Uterus (tissue), 3 donors: ENCODE measurements at regions not wholly inside any gene's neighbourhood (a gene's known extent, or its start where the extent isn't known, plus 50 kb on each side); places are given as distances from the start of the nearest gene placed in this dataset.

Experiments used
- DNase-seq, 2 donors: peaks; one replicate each; pipeline ENCODE4 v3.0.0-alpha.2; 2019 to 2020
- H3K27ac ChIP-seq, 2 donors: fragments of 200-600 bp; sonication (generic); 1 replicate in 1 of 2; 2 replicates in 1 of 2; pipeline ENCODE4 v1.5.1; 2016 to 2018
- H3K27me3 ChIP-seq, 2 donors: fragments of 200-600 bp; sonication (generic); one replicate each; pipeline ENCODE4 v1.5.1; 2018 to 2019; ENCODE audit warnings: control low read depth in 1 of 2
- H3K36me3 ChIP-seq, 2 donors: fragments of 200-600 bp; sonication (generic); one replicate each; pipeline ENCODE4 v1.5.1; 2019; ENCODE audit warnings: control low read depth in 1 of 2
- H3K4me1 ChIP-seq, 2 donors: fragments of 200-600 bp; sonication (generic); one replicate each; pipeline ENCODE4 v1.5.1; 2018 to 2019; ENCODE audit warnings: control low read depth in 1 of 2
- H3K4me3 ChIP-seq, 2 donors: fragments of 200-600 bp; sonication (generic); 1 replicate in 1 of 2; 2 replicates in 1 of 2; pipeline ENCODE4 v1.5.1; 2018 to 2019; ENCODE audit warnings: mild to moderate bottlenecking in 1 of 2
- H3K9me3 ChIP-seq, 2 donors: fragments of 200-600 bp; sonication (generic); one replicate each; pipeline ENCODE4 v1.5.1; 2019; ENCODE audit warnings: control low read depth in 1 of 2
- CTCF ChIP-seq, 4 experiments: fragments of 200-600 bp in 2 of 4; fragments of 450-650 bp in 2 of 4; sonication (generic) in 2 of 4; IDR thresholded peaks; one replicate each; pipeline ENCODE4 v1.5.1; 2016 to 2019; ENCODE audit warnings: antibody characterized with exemption in 4 of 4, mild to moderate bottlenecking in 2 of 4, moderate library complexity in 1 of 4
- POLR2A ChIP-seq, 2 donors: fragments of 450-650 bp; IDR thresholded peaks; one replicate each; pipeline ENCODE4 v1.6.1; 2016; ENCODE audit warnings: antibody characterized with exemption in 2 of 2, mild to moderate bottlenecking in 1 of 2, moderate library complexity in 1 of 2
- intact Hi-C: fragments of 100-400 bp; cut with DNase I; formaldehyde crosslinking; loops from one replicate; pipeline ENCODE4 v1.15.1; 2023; ENCODE audit warnings: low total_unique reads
- donor health status: DM: yes; HTN: yes; CAD: no.

- Histone ChIP-seq H3K9me3 (no peaks in the 10 kb centered on the region), H3K36me3 (no peaks in the 10 kb centered on the region), H3K4me1 (no peaks in the 10 kb centered on the region), H3K4me3 (no peak overlapping the region), H3K27me3 (no peaks in the 10 kb centered on the region), H3K27ac (no peak overlapping the region)
- intact Hi-C loops, result no loop called here
- TF ChIP-seq POLR2A (IDR thresholded peaks at IDR 0.05) (no peak), CTCF (IDR thresholded peaks at IDR 0.05) (no peak)
- no peak for DNase-seq
These were observed 1964.0 kb downstream of the PCDH7 start for GRCh38 chr4:32684160-32684559.

GRCh38 chr4:32686123-32686522 is 1966.0 kb downstream of the PCDH7 start:
- TF ChIP-seq CTCF (IDR thresholded peaks at IDR 0.05), result no peak
- no peak for TF ChIP-seq POLR2A (IDR thresholded peaks at IDR 0.05)
- H3K36me3 ChIP-seq, result no peaks in the 10 kb centered on the region

GRCh38 chr4:32689518-32689917 is 1969.3 kb downstream of the PCDH7 start:
- no peak for DNase-seq
- intact Hi-C loops, result no loop called here
- Histone ChIP-seq H3K27ac (no peak overlapping the region), H3K4me1 (no peaks in the 10 kb centered on the region), H3K4me3 (no peak overlapping the region), H3K9me3 (no peaks in the 10 kb centered on the region), H3K27me3 (no peaks in the 10 kb centered on the region), H3K36me3 (no peaks in the 10 kb centered on the region)
- TF ChIP-seq POLR2A (IDR thresholded peaks at IDR 0.05), result no peak
- no peak for TF ChIP-seq CTCF (IDR thresholded peaks at IDR 0.05)

More at GRCh38 chr4:32686123-32686522, 1966.0 kb downstream of the PCDH7 start:
- Histone ChIP-seq H3K4me3 (no peak overlapping the region), H3K4me1 (no peaks in the 10 kb centered on the region), H3K9me3 (no peaks in the 10 kb centered on the region), H3K27ac (no peak overlapping the region), H3K27me3 (no peaks in the 10 kb centered on the region)
- no peak for DNase-seq
- intact Hi-C loops, result no loop called here

GRCh38 chr4:32697281-32697814 is 1977.2 kb downstream of the PCDH7 start:
- no peak overlapping the region for H3K4me3 ChIP-seq
- no peak overlapping the region for H3K27ac ChIP-seq
- H3K9me3 ChIP-seq, result no peaks in the 10 kb centered on the region
- DNase-seq, result no peak
- TF ChIP-seq CTCF (IDR thresholded peaks at IDR 0.05) (no peak), POLR2A (IDR thresholded peaks at IDR 0.05) (no peak)
- no peaks in the 10 kb centered on the region for H3K27me3 ChIP-seq
- H3K36me3 ChIP-seq, result no peaks in the 10 kb centered on the region
- intact Hi-C loops, result no loop called here
- no peaks in the 10 kb centered on the region for H3K4me1 ChIP-seq

GRCh38 chr4:32700838-32701237 is 1980.7 kb downstream of the PCDH7 start:
- H3K27me3 ChIP-seq, result no peaks in the 10 kb centered on the region
- no peak for DNase-seq
- no peaks in the 10 kb centered on the region for H3K4me1 ChIP-seq
- no peaks in the 10 kb centered on the region for H3K9me3 ChIP-seq
- intact Hi-C loops, result no loop called here
- TF ChIP-seq POLR2A (IDR thresholded peaks at IDR 0.05) (no peak), CTCF (IDR thresholded peaks at IDR 0.05) (no peak)
- no peaks in the 10 kb centered on the region for H3K36me3 ChIP-seq
- no peak overlapping the region for H3K27ac ChIP-seq
- H3K4me3 ChIP-seq, result no peak overlapping the region
